Right atrium auricular region (tissue), 2 donors: ENCODE measurements at regions not wholly inside any gene's neighbourhood (a gene's known extent, or its start where the extent isn't known, plus 50 kb on each side); places are given as distances from the start of the nearest gene placed in this dataset.
A peak's percentile ranks its signal among the peaks of the same experiment; 100 is the strongest.

Experiments used
- DNase-seq: peaks from one replicate; pipeline ENCODE4 v3.0.0-alpha.2; 2019; ENCODE audit warnings: low spot score
- H3K27ac ChIP-seq, 2 donors: fragments of 200-600 bp; sonication (generic); 1 replicate in 1 of 2; 2 replicates in 1 of 2; pipeline ENCODE4 v1.5.1; 2016 to 2019
- H3K27me3 ChIP-seq, 2 donors: fragments of 200-600 bp; sonication (generic); one replicate each; pipeline versions ENCODE4 v1.5.1 to v1.6.0; 2017 to 2019
- H3K36me3 ChIP-seq: fragments of 200-600 bp; sonication (generic); one replicate; pipeline ENCODE4 v1.5.1; 2016
- H3K4me1 ChIP-seq, 2 donors: fragments of 200-600 bp; sonication (generic); one replicate each; pipeline versions ENCODE4 v1.5.1 to v1.6.0; 2017 to 2019
- H3K4me3 ChIP-seq, 2 donors: fragments of 200-600 bp; sonication (generic); 1 replicate in 1 of 2; 2 replicates in 1 of 2; pipeline ENCODE4 v1.5.1; 2017 to 2019; ENCODE audit warnings: mild to moderate bottlenecking in 1 of 2, moderate library complexity in 1 of 2
- H3K9me3 ChIP-seq, 2 donors: fragments of 200-600 bp; sonication (generic); one replicate each; pipeline ENCODE4 v1.5.1; 2019
- CTCF ChIP-seq, 2 donors: fragments of 200-600 bp; sonication (generic); IDR thresholded peaks; one replicate each; pipeline ENCODE4 v1.5.1; 2019; ENCODE audit warnings: antibody characterized with exemption in 2 of 2

GRCh38 chr3:195003893-195004289, 267.1 kb downstream of the XXYLT1 start:
- Histone ChIP-seq H3K27ac (no peak overlapping the region), H3K36me3 (no peaks in the 10 kb centered on the region), H3K4me3 (no peak overlapping the region), H3K9me3 (no peaks in the 10 kb centered on the region), H3K27me3 (no peaks in the 10 kb centered on the region), H3K4me1 (peaks cover 0 to 22% of the 10 kb centered on the region in 2 donors)
- peak; percentile 18 for DNase-seq
- no peak for TF ChIP-seq CTCF (IDR thresholded peaks at IDR 0.05)

GRCh38 chr3:195004512-195005250, 266.3 kb downstream of the XXYLT1 start:
- TF ChIP-seq CTCF (IDR thresholded peaks at IDR 0.05), result no peak
- Histone ChIP-seq H3K36me3 (no peaks in the 10 kb centered on the region), H3K4me3 (no peak overlapping the region), H3K4me1 (peaks cover 0 to 22% of the 10 kb centered on the region in 2 donors), H3K27me3 (no peaks in the 10 kb centered on the region), H3K9me3 (no peaks in the 10 kb centered on the region), H3K27ac (no peak overlapping the region)
- peak; percentile 50 for DNase-seq

GRCh38 chr3:195005251-195005620, 265.7 kb downstream of the XXYLT1 start:
- Histone ChIP-seq H3K9me3 (no peaks in the 10 kb centered on the region), H3K4me1 (peaks cover 0 to 22% of the 10 kb centered on the region in 2 donors), H3K27me3 (no peaks in the 10 kb centered on the region), H3K4me3 (no peak overlapping the region), H3K36me3 (no peaks in the 10 kb centered on the region), H3K27ac (no peak overlapping the region)
- no peak for DNase-seq
- no peak for TF ChIP-seq CTCF (IDR thresholded peaks at IDR 0.05)

GRCh38 chr3:195005759-195006510, 265.0 kb downstream of the XXYLT1 start:
- no peak overlapping the region for H3K4me3 ChIP-seq
- no peak for DNase-seq
- no peaks in the 10 kb centered on the region for H3K27me3 ChIP-seq
- H3K4me1 ChIP-seq, result peaks cover 0 to 22% of the 10 kb centered on the region in 2 donors
- no peak for TF ChIP-seq CTCF (IDR thresholded peaks at IDR 0.05)
- no peaks in the 10 kb centered on the region for H3K36me3 ChIP-seq
- H3K27ac ChIP-seq, result no peak overlapping the region
- no peaks in the 10 kb centered on the region for H3K9me3 ChIP-seq

- TF ChIP-seq CTCF (IDR thresholded peaks at IDR 0.05), result no peak
- Histone ChIP-seq H3K27ac (no peak overlapping the region), H3K36me3 (no peaks in the 10 kb centered on the region), H3K27me3 (no peaks in the 10 kb centered on the region), H3K9me3 (no peaks in the 10 kb centered on the region), H3K4me1 (peaks cover 0 to 16% of the 10 kb centered on the region in 2 donors), H3K4me3 (no peak overlapping the region)
- DNase-seq, result no peak
Measured at GRCh38 chr3:195007151-195007550, 263.8 kb downstream of the XXYLT1 start.
